ENCODE measurements at regions not wholly inside any gene's neighbourhood (a gene's known extent, or its start where the extent isn't known, plus 50 kb on each side); places are given as distances from the start of the nearest gene placed in this dataset.

GRCh38 chr20:11777387-11778205 lies 140.1 kb upstream of the BTBD3 start:
- Histone ChIP-seq H3K4me3 (no peak overlapping the region), H3K9me3 (replicated peaks; ENCODE audit: control insufficient read depth, insufficient read depth, low read length) (no peaks in the 10 kb centered on the region), H4K20me1 (ENCODE audit: control insufficient read depth, insufficient read depth) (no peaks in the 10 kb centered on the region), H3K27me3 (replicated peaks in 1 of 2; ENCODE audit: control insufficient read depth in 2 of 2, insufficient read depth in 2 of 2, low read length in 1 of 2) (no peaks in the 10 kb centered on the region), H3K4me2 (ENCODE audit: control insufficient read depth, insufficient read depth) (no peak overlapping the region), H3K4me1 (ENCODE audit: control insufficient read depth, insufficient read depth, low read length) (no peaks in the 10 kb centered on the region), H3K9ac (ENCODE audit: control insufficient read depth, insufficient read depth, low read length) (no peak overlapping the region), H2AFZ (ENCODE audit: control insufficient read depth, low read depth, low read length) (no peak overlapping the region), H3K36me3 (ENCODE audit: control insufficient read depth in 2 of 2, insufficient read depth in 2 of 2, low read length in 1 of 2) (no peaks in the 10 kb centered on the region), H3K79me2 (ENCODE audit: control insufficient read depth, insufficient read depth, low read length) (no peaks in the 10 kb centered on the region), H3K27ac (ENCODE audit: control insufficient read depth, insufficient read depth) (no peak overlapping the region)
- POLR2A ChIA-PET: no interaction called here
- no TSS peak for BruUV-seq (replicated peaks)
- intact Hi-C loops (cut with micrococcal nuclease; ENCODE audit: unreplicated experiment) (no loop called here), in situ Hi-C loops (cut with MboI) (no loop called here)
- no peak for TF ChIP-seq KAT2A (conservative IDR thresholded peaks at IDR 0.05; ENCODE audit: control insufficient read depth, low read depth, low read length)
- TF ChIP-seq TCF12 (IDR thresholded peaks at IDR 0.05; ENCODE audit: low read depth, low read length): no peak
- TF ChIP-seq HDAC2 (IDR thresholded peaks at IDR 0.05): no peak
- no peak for TF ChIP-seq JUND (IDR thresholded peaks at IDR 0.05; ENCODE audit: low read depth, low read length)
- 56% methylated on average over 14 of the region's 14 CpGs for WGBS (ENCODE audit: insufficient coverage, insufficient replicate concordance, low lambda C conversion rate, missing lambda C conversion rate)
- RAD21 ChIA-PET (ENCODE audit: unreplicated experiment): no interaction called here
- ATAC-seq (no peak), FAIRE-seq (no peak), DNase-seq (ENCODE audit: low read depth, low spot score) (no peak)
- SMC1A ChIA-PET (ENCODE audit: uncharacterized antibody, unreplicated experiment): no interaction called here
- CTCF ChIA-PET: no interaction called here

GRCh38 chr20:11778206-11778570 lies 139.5 kb upstream of the BTBD3 start:
- H3K27ac ChIP-seq (ENCODE audit: control insufficient read depth, insufficient read depth): no peak overlapping the region
- ChIA-PET RAD21 (ENCODE audit: unreplicated experiment) (no interaction called here), CTCF (no interaction called here), SMC1A (ENCODE audit: uncharacterized antibody, unreplicated experiment) (no interaction called here), POLR2A (no interaction called here)
- no peak overlapping the region for H2AFZ ChIP-seq (ENCODE audit: control insufficient read depth, low read depth, low read length)
- ATAC-seq: no peak
- in situ Hi-C loops (cut with MboI): no loop called here
- no peak for TF ChIP-seq ZNF207 (IDR thresholded peaks at IDR 0.05; ENCODE audit: borderline replicate concordance)
- H3K4me3 ChIP-seq: no peak overlapping the region
- H3K4me1 ChIP-seq (ENCODE audit: control insufficient read depth, insufficient read depth, low read length): no peaks in the 10 kb centered on the region
- H3K9me3 ChIP-seq (replicated peaks; ENCODE audit: control insufficient read depth, insufficient read depth, low read length): no peaks in the 10 kb centered on the region
- H4K20me1 ChIP-seq (ENCODE audit: control insufficient read depth, insufficient read depth): no peaks in the 10 kb centered on the region
- no peak overlapping the region for H3K4me2 ChIP-seq (ENCODE audit: control insufficient read depth, insufficient read depth)
- H3K36me3 ChIP-seq (ENCODE audit: control insufficient read depth in 2 of 2, insufficient read depth in 2 of 2, low read length in 1 of 2): no peaks in the 10 kb centered on the region
- no peaks in the 10 kb centered on the region for H3K27me3 ChIP-seq (replicated peaks in 1 of 2; ENCODE audit: control insufficient read depth in 2 of 2, insufficient read depth in 2 of 2, low read length in 1 of 2)
- no peak for DNase-seq (ENCODE audit: low read depth, low spot score)
- intact Hi-C loops (cut with micrococcal nuclease; ENCODE audit: unreplicated experiment): no loop called here
- WGBS (ENCODE audit: insufficient coverage, insufficient replicate concordance, low lambda C conversion rate, missing lambda C conversion rate): 10% methylated on average over 5 of the region's 5 CpGs
- no TSS peak for BruUV-seq (replicated peaks)
- no peak for FAIRE-seq
- no peak overlapping the region for H3K9ac ChIP-seq (ENCODE audit: control insufficient read depth, insufficient read depth, low read length)
- no peaks in the 10 kb centered on the region for H3K79me2 ChIP-seq (ENCODE audit: control insufficient read depth, insufficient read depth, low read length)

Data from GM12878 (cell line).